NCI-H1417 (cell line): ENCODE measurements at regions not wholly inside any gene's neighbourhood (a gene's known extent, or its start where the extent isn't known, plus 50 kb on each side); places are given as distances from the start of the nearest gene placed in this dataset.
A peak's percentile ranks its signal among the peaks of the same experiment; 100 is the strongest.
"Not testable (repeated sequence)": the region's sequence is repeated elsewhere in the genome, so short reads cannot be mapped to it uniquely, and the experiment has no call there.

Experiments used
- DNase-seq, 3 experiments: peaks; one replicate each; lab custom pipeline; 2025; lab: John Stamatoyannopoulos, UW

- no peak for DNase-seq
Measured at GRCh38 chr19:56894626-56895025, 54.1 kb upstream of the PEG3 start.

DNA sequence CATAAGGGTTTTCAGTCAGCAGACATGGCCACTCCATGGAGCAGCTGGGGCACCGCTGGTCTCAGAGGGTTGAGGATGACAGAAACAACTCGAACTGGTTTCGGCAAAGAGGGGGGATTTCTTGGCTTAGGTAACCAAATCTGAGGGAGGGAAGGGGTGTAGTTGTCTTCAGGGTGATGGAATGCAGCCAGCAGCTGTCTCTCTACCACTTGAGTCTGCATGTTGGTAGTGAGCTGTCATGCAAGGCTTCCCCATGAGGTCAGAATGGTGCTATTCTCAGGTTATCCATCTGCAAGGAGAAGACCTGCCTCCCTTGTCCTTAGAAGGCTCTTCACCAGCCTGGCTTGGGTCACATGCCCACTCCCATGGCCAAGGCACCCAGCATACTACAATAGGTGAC lies 55.6 kb upstream of the PEG3 start:
- no peak for DNase-seq

DNA sequence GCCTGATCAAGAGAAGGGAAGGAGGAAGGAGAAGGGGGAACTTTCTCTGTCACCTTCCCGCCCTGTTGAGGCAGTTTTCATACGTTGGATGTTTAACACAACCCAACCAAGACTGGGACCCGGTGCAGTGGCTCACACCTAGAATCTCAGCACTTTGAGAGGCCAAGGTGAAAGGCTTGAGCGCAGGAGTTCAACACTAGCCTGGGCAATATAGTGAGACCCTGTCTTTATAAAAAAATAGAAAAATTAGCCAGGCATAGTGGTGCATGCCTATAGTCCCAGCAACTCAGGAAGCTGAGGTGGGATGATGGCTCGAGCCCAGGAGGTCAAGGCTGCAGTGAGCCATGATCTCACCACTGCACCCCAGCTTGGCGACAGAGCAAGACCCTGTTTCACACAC lies 59.4 kb upstream of the PEG3 start:
- DNase-seq = no peak

GRCh38 chr19:56900573-56901097 lies 60.1 kb upstream of the PEG3 start:
- DNase-seq = peak in 1 of 3 experiments; percentile 7

DNA sequence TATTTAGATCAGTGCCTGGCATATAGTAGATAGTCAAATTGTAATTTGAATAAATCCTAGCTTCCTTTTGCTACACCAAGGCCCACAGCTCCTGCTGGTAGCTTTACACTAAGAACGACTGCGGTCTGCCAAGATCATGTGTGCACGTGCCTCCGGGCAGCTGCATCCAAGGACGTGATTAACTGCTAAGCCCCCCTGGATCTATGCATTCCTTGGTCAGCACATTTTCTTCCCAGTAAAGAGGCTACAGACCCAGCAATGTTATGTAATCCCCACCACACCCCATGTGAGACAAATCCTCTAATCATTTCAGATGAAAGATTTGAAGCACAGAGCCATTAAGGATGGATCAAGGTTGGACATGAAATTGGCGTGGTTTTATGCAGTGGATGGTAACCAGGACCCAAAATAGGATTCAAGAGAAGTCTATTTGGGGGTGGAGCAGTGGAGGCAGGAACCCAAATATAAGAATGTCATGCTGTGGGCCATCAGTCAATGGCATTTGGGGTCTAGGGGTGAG lies 65.2 kb upstream of the PEG3 start:
- DNase-seq = no peak

- DNase-seq = no peak
Measured at GRCh38 chr19:56912401-56913112, 72.0 kb upstream of the PEG3 start.

GRCh38 chr19:56913113-56913455 lies 72.6 kb upstream of the PEG3 start:
- DNase-seq = not testable (repeated sequence)

DNA sequence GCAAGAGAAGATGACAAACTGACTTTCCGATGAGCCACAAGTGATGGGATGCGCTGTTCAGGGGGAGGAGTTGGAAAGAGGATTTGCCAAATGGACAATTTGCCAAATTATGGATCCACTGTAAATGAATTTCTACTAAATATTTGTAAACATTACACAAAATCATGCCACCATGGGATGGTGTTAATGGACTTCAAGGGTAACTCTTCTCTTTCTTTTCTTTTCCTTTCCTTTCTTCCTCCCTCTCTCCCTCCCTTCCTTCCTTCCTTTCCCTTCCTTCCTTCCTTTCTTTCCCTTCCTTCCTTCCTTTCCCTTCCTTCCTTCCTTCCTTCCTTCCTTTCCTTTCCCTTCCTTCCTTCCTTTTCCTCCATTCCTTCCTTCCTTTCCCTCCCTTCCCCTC lies 76.0 kb upstream of the PEG3 start:
- DNase-seq = no peak

DNA sequence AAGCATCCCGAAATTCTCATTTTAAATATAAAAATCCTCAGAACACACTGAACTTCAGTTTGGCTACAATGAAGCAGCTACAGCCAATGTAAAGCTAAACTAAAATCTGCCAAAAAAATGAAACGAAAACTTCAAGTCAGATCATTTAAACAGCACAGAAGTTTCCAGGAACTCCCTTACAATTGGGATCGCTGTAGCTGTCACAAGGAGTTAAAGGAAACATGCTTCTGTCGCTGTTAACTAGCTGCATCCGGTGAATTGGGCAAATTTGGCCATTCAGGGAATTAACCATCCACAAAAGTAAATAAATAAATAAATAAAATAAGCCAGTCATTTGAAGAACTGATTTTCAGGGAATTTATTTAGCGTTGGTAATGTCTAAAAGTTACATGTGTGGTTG lies 77.0 kb upstream of the PEG3 start:
- no peak for DNase-seq

DNA sequence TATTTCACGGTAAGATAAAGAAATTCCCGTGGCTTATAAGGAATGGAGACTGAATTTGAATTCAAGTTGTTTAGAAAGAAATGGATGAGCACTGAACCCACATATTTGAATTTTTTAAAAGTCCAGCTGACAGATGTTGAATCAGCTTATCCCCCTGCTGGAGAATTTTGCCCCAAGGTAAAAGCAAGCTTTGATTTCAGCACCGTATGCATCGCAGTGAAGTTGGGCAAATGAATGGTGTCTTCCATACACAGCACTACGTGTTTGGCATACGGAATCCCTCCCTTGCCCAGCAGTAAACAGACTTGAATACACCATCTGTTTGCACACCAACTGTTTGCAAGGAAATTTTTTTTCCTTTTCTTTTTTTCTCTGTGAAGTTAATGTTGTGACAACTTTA lies 77.5 kb upstream of the PEG3 start:
- DNase-seq = no peak

- no peak for DNase-seq
Measured at GRCh38 chr19:56918682-56919307, 78.3 kb upstream of the PEG3 start.

GRCh38 chr19:56919308-56919995 lies 78.9 kb upstream of the PEG3 start:
- no peak for DNase-seq

DNA sequence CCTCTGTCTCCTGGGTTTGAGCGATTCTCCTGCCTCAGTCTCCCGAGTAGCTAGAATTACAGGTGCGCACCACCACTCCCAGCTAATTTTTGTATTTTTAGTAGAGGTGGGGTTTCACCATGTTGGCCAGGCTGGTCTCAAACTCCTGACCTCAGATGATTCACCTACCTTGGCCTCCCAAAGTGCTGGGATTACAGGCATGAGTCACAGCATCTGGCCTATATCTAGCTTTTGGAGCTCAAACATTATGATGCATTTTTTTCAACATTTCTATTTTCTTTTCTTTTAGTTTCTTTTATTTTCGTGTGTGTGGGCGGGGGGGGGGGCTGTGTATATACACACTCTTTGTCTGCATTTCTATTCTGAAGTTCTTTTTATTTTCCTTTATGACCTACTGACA lies 85.6 kb upstream of the PEG3 start:
- DNase-seq = not testable (repeated sequence)

- no peak for DNase-seq
Measured at GRCh38 chr19:56927294-56927693, 86.8 kb upstream of the PEG3 start.

GRCh38 chr19:56927791-56928207 lies 87.3 kb upstream of the PEG3 start:
- no peak for DNase-seq

GRCh38 chr19:56930647-56931535 lies 90.4 kb upstream of the PEG3 start:
- DNase-seq = no peak

DNA sequence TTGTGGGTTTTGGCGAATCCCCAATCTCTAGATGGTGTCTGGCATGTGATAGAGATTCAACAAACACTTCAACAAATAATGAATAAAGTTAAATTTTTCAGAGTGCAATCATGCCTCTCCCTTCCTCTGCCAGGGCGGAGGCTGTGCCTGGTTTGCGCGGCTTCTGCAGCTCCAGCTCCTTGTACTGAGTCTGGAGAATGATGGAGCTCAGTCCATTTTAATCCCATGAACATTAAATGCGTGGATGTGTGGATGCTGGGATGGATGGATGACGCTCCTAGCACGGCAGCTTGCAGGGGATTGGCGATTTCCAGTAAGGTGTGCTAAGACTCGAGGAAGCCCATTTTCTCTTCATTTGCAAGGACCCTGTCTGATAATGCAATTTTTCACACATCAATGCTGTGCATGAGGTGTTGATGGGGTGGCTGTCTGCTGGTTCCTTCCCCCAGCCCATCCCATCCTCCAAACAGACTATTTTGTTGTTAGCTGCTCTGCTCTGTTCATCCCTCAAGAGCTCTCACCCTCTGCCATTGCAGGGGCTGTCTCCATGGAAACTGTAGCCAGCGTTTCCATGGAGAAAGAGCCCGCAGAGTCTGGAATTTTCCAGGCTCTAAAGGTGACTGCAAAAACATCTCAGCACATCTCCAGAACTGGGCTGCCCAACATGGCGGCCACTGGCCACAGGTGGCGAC lies 92.6 kb upstream of the PEG3 start:
- DNase-seq = peak in 2 of 3 experiments; percentile 5 to 50

DNA sequence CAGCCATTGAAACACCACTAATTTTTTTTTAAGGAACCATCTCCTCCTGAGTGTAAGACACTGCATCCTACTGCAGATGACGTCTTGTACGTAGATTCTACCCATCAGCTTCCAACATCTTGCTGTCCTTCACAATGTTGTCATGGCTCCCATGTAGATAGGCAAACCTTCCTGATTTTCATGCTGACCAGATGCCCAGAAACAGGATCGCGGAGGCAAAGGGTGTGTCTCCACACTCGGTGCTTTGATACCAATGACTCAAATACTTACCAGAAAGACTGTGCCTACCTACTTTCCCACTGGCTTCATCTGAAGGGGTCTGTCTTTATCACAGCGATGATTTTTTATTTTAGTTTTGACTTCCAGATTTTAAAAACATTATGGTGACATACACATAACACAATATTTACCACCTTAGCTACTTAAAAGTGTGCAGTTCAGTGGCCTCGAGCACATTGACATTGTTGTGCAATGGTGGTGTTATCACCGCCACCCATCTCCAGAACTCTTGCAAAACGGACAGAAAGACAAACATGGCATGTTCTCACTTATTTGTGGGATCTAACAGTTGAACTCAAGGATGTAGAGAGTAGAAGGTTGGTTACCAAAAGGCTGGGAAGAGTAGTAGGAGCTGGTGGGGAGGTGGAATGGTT lies 94.0 kb upstream of the PEG3 start:
- no peak for DNase-seq

DNA sequence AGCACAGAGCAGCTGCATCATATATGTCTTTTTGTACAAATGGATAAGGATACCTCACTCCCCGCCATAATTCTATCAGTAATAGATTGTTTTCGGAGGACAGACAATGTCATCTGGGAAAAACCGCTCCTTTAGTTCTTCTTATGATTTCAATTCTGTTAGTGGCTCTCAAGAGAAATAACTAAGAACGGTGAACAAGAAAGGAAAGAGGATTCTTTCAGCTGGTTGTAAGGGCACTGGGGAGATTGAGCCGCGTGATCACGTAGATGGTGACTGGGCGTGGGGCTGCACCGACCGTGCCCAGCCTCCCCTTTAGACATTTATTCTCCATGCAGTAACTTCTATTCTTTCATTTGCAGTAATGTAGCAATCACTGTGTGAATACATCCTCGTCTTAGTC lies 99.4 kb upstream of the PEG3 start:
- DNase-seq = no peak

DNA sequence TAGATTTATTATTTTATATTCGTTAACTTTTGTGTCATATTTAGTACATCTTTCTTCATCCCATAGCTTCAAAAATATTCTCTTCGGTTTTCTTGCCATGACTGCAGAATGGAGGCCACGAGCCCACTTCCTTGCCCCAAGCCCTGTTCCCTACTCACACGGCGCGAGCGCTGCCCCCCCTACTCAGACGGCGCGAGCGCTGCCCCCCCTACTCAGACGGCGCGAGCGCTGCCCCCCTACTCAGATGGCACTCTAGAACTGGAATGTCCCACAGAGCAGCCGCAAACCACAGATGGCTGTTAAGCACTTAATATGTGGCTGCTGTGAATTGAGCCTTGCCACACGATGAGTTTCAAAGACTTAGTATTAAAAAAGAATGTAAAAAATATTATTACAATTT lies 102.2 kb upstream of the PEG3 start:
- no peak for DNase-seq

- peak in 1 of 3 experiments; percentile 35 for DNase-seq
Measured at GRCh38 chr19:56946159-56946558, 105.6 kb upstream of the PEG3 start.
